Neural crest cell (in vitro differentiated cells): ENCODE measurements at regions not wholly inside any gene's neighbourhood (a gene's known extent, or its start where the extent isn't known, plus 50 kb on each side); places are given as distances from the start of the nearest gene placed in this dataset.

Experiments
- DNase-seq: peaks from one replicate; pipeline ENCODE4 v3.0.0; 2021; ENCODE audit warnings: low read depth, mixed read lengths, low spot score
- H3K27ac Mint-ChIP-seq: one replicate; pipeline ENCODE4 v1.8.0; 2021; ENCODE audit warnings: mild to moderate bottlenecking, mixed read lengths; ENCODE audit not compliant: unreplicated experiment
- H3K27me3 Mint-ChIP-seq: 2 replicates; pipeline ENCODE4 v1.8.0; 2021; ENCODE audit warnings: low read depth, mild to moderate bottlenecking, mixed read lengths
- H3K36me3 Mint-ChIP-seq: 2 replicates; pipeline ENCODE4 v1.8.0; 2021; ENCODE audit warnings: low read depth, mild to moderate bottlenecking, mixed read lengths
- H3K4me1 Mint-ChIP-seq: 2 replicates; pipeline ENCODE4 v1.8.0; 2021; ENCODE audit warnings: mixed read lengths
- H3K4me3 Mint-ChIP-seq: one replicate; pipeline ENCODE4 v1.8.0; 2021; ENCODE audit warnings: mild to moderate bottlenecking, mixed read lengths
- H3K9me3 Mint-ChIP-seq: 2 replicates; pipeline ENCODE4 v1.8.0; 2021; ENCODE audit warnings: mixed read lengths
- CTCF ChIP-seq: fragments of 200-600 bp; sonication (generic); conservative IDR thresholded peaks from 2 replicates; pipeline ENCODE4 v1.5.0; 2021; ENCODE audit warnings: antibody characterized with exemption, mild to moderate bottlenecking

DNA sequence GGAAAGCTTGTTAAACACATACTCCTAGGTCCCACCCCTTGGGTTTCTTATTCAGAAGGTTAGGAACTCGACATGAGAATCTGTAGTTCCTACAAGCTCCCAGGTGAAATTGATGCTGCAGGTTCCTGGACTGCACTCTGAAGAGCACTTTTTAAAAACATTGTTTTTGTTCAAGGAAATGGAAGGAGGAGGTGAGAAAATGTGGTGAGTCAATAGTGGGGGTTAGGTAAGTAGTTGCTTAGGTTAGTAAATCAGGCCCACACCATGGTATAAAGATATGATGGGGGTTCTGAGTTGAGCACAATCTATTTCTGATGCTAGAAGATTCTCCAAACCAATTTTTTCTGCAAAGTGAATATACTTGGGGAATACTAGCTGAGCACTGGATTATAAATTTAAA lies 450.3 kb downstream of the CCDC91 start:
- DNase-seq, result no peak
- no peak overlapping the region for H3K27ac Mint-ChIP-seq
- H3K9me3 Mint-ChIP-seq, result no peaks in the 10 kb centered on the region
- H3K27me3 Mint-ChIP-seq, result no peaks in the 10 kb centered on the region
- H3K4me3 Mint-ChIP-seq, result no peak overlapping the region
- H3K36me3 Mint-ChIP-seq, result no peaks in the 10 kb centered on the region
- H3K4me1 Mint-ChIP-seq, result peaks cover 6% of the 10 kb centered on the region
- no peak for TF ChIP-seq CTCF

DNA sequence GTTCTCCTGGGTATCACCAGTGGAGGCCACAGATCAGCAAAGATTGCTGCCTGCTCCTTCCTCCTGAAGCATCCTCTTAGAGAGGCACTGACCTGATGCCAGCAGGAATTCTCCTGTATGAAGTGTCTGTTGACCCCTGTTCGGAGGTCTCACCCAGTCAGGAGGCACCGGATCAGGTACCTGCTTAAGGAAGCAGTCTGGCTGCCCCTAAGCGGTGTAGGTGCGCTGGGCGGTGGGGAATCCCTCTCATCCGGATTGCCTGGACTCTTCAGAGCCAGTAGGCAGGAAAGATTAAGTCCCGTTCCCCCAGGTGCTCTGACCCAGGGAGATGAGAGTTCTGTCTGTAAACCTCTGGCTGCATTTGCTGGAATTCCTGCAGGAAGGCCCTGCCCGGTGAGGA lies 455.2 kb downstream of the CCDC91 start:
- peaks cover 6% of the 10 kb centered on the region for H3K4me1 Mint-ChIP-seq
- DNase-seq, result no peak
- H3K4me3 Mint-ChIP-seq, result no peak overlapping the region
- H3K36me3 Mint-ChIP-seq, result no peaks in the 10 kb centered on the region
- no peaks in the 10 kb centered on the region for H3K27me3 Mint-ChIP-seq
- H3K9me3 Mint-ChIP-seq, result no peaks in the 10 kb centered on the region
- TF ChIP-seq CTCF, result no peak
- no peak overlapping the region for H3K27ac Mint-ChIP-seq

GRCh38 chr12:28645891-28646290 lies 455.6 kb downstream of the CCDC91 start:
- no peak overlapping the region for H3K27ac Mint-ChIP-seq
- H3K4me3 Mint-ChIP-seq, result no peak overlapping the region
- H3K27me3 Mint-ChIP-seq, result no peaks in the 10 kb centered on the region
- H3K4me1 Mint-ChIP-seq, result peaks cover 6% of the 10 kb centered on the region
- DNase-seq, result no peak
- no peaks in the 10 kb centered on the region for H3K9me3 Mint-ChIP-seq
- no peak for TF ChIP-seq CTCF
- H3K36me3 Mint-ChIP-seq, result no peaks in the 10 kb centered on the region

DNA sequence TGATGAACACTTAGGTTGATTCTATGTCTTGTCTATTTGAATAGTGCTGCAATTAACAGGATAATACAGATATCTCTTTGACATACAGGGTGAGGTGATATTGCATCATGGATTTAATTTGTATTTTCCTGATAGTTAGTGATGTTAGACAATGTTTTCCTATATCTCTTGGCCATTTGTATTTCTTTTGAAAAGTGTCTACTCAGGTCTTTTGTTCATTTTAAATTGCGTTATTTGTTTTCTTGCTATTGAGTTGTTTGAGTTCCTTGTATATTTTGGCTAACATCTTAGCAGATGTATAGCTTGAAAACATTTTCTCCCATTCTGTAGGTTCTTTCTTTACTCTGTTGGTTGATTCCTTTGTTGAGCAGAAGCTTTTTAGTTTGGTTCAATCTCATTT lies 460.6 kb downstream of the CCDC91 start:
- H3K27me3 Mint-ChIP-seq, result no peaks in the 10 kb centered on the region
- no peak for DNase-seq
- H3K4me3 Mint-ChIP-seq, result no peak overlapping the region
- H3K4me1 Mint-ChIP-seq, result no peaks in the 10 kb centered on the region
- no peak for TF ChIP-seq CTCF
- H3K36me3 Mint-ChIP-seq, result peaks cover 2% of the 10 kb centered on the region
- H3K27ac Mint-ChIP-seq, result no peak overlapping the region
- peaks cover 10% of the 10 kb centered on the region for H3K9me3 Mint-ChIP-seq

DNA sequence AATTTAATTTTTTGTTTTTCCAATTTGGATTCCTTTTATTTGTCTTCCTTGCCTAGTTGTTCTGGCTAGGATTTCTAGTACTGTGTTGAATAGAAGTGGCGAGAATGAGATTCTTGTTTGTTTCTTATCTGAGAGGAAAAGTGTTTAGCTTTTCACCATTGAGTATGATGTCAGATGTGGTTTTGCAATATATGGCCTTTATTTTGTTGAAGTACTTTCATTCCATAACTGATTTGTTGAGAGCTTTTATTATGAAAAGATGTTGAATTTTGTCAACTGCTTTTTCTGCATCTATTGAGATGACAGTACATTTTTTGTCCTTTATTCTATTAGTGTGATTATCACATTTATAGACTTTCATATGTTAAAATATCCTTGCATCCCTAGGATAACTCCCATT lies 462.0 kb downstream of the CCDC91 start:
- Mint-ChIP-seq H3K27me3 (no peaks in the 10 kb centered on the region), H3K4me1 (no peaks in the 10 kb centered on the region), H3K9me3 (peaks cover 10% of the 10 kb centered on the region), H3K4me3 (no peak overlapping the region), H3K27ac (no peak overlapping the region), H3K36me3 (peaks cover 2% of the 10 kb centered on the region)
- DNase-seq, result no peak
- TF ChIP-seq CTCF, result no peak

- no peak overlapping the region for H3K27ac Mint-ChIP-seq
- no peak for DNase-seq
- no peaks in the 10 kb centered on the region for H3K36me3 Mint-ChIP-seq
- peaks cover 3% of the 10 kb centered on the region for H3K9me3 Mint-ChIP-seq
- no peaks in the 10 kb centered on the region for H3K27me3 Mint-ChIP-seq
- no peak overlapping the region for H3K4me3 Mint-ChIP-seq
- no peak for TF ChIP-seq CTCF
- no peaks in the 10 kb centered on the region for H3K4me1 Mint-ChIP-seq
These were observed 467.1 kb upstream of the FAR2 start for GRCh38 chr12:28681980-28682379.
